ENCODE measurements at regions not wholly inside any gene's neighbourhood (a gene's known extent, or its start where the extent isn't known, plus 50 kb on each side); places are given as distances from the start of the nearest gene placed in this dataset.
"Not testable (repeated sequence)": the region's sequence is repeated elsewhere in the genome, so short reads cannot be mapped to it uniquely, and the experiment has no call there.

DNA sequence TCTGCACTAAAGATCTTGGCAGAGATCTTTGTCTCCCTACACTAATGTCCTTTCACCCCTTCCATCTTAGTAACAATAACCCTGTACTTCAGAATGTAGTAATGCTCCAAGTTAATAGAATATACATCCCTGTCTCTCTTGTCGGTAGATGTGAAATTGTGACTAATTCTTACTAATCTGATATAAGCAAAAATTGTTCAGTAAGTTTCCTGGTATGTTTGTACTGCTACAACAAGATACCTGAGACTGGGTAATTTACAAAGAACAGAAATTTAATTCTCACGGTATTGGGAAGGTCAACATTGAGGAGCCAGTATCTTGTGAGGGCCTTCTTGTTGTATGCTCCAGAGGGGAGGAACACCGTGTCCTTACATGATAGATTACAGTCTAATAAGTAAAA, 1686.6 kb upstream of the CDH9 start:
- DNase-seq: no peak

DNA sequence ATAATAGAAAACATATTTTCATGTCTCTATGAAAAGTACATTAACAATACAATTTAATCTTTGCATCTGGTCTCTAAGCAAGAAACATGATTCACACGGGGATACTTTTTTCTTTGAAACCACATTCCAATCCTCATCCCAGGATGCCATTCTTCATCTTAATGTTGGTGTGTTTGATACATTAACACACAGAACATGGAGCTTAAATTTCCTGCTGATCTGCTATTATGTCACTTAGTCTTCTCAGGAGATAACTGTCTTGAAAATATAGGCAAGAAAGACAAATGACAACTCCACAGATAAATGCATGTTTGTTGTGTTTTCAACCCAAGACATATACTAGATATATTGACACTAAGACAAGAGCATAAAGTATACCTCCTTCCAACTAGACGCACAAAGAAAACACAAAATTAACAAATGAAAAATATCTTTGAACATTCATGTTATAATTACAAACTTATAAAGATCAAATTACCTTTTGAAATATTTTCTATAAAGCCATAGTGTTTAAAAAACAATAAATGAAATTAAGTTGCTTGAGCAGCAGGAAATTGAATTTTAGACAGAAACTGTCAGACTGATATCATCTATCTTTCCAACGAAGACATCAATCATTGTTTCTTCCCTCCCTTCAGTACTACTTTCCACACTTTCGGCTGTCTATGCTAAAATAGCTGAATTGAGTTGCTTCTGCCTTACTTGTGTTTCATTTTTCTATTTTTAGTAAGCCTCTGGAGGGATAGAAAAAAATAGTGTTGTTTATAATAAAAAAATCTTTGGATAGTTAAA, 1676.7 kb upstream of the CDH9 start:
- no peak for DNase-seq

DNA sequence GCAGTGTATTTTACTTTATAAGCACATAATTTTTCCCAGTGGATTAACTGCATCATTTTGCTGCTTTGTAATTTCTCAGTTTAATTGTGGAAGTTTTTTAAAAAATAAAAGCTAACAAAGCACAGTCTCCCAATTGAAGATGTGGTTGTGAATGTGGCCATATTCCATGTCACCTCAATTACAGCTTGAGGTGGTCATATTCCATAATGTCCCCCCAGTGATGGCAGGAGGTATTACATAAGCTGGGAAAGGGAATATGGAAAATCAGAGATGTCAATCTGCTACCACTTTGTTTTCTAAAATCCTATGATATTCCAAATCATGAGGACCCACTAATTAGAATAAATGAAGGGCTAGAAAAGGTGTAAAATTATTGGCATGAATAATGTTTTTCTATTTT, 1672.0 kb upstream of the CDH9 start:
- DNase-seq: no peak

DNA sequence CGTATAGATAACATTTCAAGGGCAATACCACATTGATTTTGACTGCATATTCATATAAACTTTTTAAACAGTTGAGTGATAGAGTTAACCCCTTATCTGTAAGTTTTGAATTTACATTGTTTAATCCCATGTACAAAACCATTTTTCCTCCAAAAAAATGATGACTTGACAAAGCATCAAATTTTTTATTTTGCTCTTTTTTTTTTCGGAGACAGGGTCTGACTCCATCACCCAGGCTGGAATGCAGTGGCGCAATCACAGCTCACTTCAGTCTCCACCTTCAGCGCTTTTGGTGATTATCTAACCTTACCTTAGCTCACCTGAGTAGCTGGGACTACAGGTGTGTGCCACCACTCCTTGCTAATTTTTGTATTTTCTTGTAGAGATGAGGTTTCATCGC, 1670.1 kb upstream of the CDH9 start:
- DNase-seq: no peak

- no peak for DNase-seq
These were observed 1669.3 kb upstream of the CDH9 start for GRCh38 chr5:28707706-28708105.

DNA sequence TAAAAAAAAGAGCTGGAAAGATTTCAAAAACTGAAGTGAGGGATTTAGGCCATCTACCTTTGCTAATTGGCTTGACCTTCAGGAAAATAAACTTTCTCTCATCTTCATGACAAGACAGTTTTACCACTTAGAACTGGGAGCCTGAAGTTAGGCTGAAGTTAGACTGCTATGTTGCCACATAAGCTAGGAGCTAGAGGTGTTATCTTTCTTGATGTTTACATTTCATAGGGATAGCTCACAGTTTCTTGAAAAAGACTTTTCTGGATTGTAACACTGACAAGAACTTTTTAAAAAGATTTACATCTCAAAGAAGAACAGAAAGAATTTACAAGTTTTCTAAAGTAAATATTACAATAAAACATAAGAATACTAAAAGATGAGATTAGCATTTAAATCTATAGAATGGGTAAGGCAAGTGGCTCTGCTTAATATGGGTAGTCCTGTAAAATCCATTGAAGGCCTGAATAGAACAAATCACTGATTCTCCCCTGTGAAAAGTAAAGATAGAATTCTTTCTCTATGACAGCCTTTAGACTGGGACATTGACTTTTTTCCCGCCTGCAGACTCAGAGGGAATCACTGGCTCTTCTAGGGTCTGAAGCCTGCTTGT, 1665.4 kb upstream of the CDH9 start:
- no peak for DNase-seq

GRCh38 chr5:28691526-28691925, 1653.1 kb upstream of the CDH9 start:
- no peak for DNase-seq

GRCh38 chr5:28685794-28686193, 1647.4 kb upstream of the CDH9 start:
- DNase-seq: no peak

DNA sequence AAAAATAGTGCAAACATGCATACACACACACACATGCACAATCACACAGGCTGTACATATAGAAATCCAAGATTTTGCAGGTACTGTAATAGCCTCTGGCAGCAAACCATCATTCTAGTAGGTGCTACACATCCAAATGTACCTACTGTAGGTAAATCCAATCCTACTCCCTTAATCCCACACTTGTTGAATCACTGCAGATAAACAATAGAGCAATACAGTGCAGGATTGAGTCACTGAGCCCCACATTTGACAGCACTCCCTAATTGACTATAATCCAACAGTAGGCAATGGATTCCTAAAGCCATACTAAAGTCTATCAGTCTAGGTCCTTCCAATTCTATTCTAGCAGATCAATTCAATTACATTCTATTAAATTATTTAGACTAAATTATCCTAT, 1640.5 kb upstream of the CDH9 start:
- no peak for DNase-seq

GRCh38 chr5:28666110-28666509, 1627.7 kb upstream of the CDH9 start:
- no peak for DNase-seq

DNA sequence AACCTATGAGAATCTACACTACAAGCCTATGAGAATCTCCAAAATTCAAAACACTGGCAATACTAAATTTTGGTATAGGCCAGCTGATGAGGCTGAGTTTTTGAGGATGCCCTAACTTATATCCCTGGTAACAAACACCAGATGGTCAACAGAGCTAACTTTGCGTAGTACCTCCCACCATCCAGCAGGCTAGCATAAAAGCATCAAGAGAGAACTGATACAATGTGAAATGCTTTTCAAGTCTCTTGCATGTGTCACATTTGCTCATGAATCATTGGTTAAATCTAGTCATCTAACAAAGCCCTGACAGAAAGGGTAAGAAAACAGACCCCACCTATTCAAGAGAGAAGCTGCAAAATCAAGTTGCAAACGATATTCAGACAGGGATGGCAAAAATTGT, 1609.7 kb upstream of the CDH9 start:
- DNase-seq: no peak

- DNase-seq: no peak
These were observed 1594.2 kb upstream of the CDH9 start for GRCh38 chr5:28632607-28633006.

DNA sequence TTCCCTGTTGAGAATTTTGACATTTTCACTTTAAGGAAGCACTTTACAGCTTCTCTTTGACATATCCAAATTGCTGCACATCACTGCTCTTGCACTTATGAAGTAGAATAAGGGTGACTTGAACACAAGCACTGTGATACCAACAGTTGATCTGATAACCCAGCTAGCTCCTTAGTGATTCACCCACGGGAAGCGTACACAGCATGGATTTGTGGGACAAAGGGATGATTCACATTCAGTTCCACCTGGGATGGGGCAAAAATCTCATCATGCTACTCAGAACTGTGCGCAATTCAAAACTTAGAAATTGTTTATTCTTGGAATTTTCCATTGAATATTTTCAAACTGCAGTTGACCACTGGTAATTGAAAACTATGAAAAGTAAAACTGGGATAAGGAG, 1565.5 kb upstream of the CDH9 start:
- no peak for DNase-seq

DNA sequence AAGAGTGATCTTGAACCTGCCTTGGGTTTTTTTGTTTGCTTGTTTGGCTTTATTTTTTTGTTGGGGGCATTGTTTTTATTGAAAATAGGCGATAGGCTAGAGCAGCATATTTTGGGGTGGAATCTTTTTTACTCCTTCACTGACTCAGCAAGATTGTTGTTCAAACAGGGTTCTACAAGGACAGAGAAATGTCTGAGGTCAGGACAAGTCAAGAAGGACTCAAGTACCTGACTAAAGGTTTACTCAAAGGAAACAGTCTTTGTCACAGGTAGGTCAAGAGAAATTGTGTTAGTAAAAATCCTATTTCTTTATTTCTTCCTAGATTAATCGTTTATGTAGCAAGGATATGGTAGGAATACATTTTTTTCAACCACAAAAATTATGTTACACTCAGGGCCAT, 1564.0 kb upstream of the CDH9 start:
- DNase-seq: no peak

DNA sequence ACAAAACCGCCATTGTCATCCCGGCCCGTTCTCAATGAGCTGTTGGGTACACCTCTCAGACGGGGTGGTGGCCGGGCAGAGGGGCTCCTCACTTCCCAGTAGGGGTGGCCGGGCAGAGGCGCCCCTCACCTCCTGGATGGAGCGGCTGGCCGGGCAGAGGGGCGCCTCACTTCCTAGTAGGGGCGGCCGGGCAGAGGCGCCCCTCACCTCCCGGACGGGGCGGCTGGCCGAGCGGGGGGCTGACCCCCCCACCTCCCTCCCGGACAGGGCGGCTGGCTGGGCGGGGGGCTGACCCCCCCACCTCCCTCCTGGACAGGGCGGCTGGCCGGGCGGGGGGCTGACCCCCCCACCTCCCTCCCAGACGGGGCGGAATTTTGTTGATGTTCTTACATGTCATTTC, 1558.3 kb upstream of the CDH9 start:
- not testable (repeated sequence) for DNase-seq

- no peak for DNase-seq
These were observed 1542.2 kb upstream of the CDH9 start for GRCh38 chr5:28580616-28581015.

DNA sequence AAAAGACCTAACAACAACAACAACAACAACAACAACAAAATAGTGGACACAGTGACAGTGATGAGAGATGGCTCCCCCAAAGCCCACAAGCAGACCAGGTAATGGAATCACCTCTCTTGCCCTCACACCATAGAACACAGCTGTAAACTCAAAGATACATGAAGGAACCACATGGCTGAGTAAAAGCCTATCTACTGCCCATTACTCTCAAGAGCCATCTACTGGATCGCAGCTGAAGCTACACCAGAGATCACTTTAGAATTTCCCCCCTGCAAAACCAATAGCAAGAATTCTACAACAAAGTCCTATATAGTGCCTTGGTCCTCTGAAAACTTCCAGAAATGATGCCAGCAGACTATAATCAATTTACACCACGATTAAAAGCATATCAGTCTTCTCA, 1537.6 kb upstream of the CDH9 start:
- no peak for DNase-seq

DNA sequence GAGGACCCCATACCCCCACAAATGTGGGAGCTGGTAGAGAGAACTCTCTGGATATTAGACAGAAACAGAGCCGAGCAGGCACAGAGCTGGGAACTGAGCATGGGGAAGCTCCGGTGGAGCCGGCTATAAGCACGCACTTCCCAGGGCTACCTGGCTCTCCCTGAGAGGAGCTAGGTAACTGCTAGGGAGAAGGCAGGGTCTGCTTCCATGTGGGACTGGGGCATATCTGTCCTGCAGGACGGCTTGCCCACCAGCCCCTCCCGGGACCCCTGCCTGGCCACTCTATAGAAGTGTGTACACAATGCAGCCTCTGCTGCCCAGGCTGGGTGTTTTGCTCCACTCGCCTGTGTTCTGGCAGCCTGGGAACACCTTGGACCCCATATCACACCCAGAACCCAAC, 1537.0 kb upstream of the CDH9 start:
- no peak for DNase-seq

DNA sequence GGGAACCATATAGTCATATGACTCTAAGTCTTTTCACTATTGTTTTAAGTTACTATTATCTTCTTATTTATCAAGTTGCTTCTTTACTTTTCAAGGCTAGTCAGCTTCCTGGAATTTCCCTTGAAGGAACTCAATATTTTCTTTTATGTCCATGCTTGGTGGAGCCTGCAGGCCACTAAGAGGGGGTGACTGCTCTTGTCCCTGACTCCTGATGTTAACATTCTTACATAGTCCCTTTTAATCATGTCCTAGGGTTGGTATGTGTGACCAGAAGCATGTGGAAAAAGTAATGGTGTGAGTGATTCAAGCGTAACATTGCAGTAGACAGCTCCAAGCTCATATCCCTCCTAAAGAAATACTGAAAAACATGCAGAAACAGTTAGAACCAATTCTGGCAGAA, 1536.2 kb upstream of the CDH9 start:
- DNase-seq: no peak

DNA sequence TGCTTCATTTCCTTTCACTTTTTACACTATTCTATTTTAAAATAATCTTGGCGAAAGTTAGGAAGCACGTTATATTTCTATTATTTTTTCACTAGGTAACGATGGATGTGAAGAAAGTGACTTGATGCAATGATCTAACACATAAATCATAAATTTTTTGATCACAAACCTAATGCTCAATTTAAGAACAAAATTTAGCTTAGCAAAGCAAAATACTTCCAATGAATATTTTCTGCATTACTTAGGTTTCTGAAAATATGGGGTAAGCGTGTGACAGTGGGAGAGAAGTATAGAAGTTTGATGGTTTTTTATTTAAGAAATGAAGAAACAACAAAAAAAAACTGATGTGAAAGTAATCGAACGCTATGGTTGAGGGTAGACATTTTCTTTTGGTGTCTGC, 1528.7 kb upstream of the CDH9 start:
- DNase-seq: no peak

DNA sequence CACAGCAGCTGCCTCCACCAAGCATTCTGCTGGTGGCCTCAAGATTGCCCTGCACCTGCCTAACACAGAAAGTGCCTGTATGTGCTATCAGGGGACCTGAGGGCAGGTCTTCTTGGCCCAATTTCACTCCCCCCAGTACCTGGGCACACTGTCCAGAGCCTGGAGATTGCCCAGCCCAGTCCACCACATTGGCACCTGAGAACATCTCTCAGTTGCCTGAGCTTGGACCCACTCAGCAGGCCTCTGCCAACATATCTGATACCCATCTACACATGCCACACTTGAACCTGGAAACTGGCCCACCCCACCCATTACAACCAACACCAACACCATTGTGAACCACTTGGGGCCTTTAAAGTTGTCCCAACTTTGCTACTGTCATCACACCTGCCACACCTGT, 1523.1 kb upstream of the CDH9 start:
- DNase-seq: no peak

DNA sequence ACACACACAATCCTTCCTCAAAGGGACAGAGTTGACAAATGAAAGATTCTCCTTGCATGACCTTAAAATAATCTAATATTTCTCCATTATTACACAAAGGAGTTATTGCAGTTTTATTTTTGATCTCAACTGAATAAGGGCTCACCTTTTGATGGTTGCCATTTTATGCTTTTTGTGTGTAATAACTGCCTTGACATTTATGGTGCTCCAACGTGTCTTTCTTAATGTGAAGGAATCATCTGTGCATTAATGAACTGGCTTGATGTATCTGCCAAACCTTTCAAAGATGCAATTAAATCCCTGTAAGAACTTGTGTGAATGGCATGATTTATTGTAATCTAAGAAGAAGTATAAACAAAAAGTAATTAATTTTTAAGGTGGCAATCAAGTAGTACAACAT, 1519.8 kb upstream of the CDH9 start:
- no peak for DNase-seq

DNA sequence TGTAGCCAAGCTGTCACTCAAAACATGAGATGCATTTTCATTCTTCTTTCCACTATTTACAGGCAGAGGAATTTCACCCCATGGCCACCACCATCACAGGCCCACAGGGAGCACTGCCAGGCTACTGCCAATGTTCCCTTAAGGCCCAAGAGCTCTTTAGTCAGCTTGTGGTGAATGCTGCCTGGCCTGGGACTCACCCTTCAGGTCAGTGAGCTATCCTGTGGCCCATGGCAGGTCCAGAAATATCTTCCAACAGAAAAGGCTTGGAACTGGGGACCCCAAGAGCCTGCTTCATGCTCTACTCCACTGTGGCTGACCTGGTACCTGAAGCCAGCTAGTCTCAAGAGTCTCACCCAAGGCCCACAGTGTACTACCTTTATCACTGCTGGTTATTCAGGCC, 1518.7 kb upstream of the CDH9 start:
- no peak for DNase-seq

- DNase-seq: no peak
These were observed 1511.2 kb upstream of the CDH9 start for GRCh38 chr5:28549588-28549987.

DNA sequence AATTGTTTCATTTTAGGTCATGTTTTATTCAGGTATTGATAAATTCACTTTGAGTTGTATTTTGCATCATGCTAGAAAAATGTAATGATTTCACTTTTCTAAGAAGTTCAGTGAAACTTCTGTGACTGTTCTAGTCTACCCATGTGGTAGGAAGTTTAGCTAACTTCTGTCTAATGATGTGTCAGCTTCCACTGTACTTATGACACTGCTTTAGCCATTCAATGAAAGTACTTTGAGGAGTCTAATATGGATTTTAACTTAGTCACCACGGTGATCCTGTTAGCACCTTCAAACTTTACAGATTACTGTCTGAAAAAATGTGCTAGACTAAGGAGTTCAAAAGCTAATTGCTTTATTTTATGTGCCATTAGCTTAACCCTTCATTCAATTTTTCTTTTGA, 1510.5 kb upstream of the CDH9 start:
- no peak for DNase-seq

Data from CD4-positive, alpha-beta T cell treated with Interleukin-17A for 1 hour (primary cell).